Neural cell (in vitro differentiated cells): ENCODE measurements at regions not wholly inside any gene's neighbourhood (a gene's known extent, or its start where the extent isn't known, plus 50 kb on each side); places are given as distances from the start of the nearest gene placed in this dataset.

ENCODE experiments used
- EP300 ChIP-seq: fragments of 450-650 bp; conservative IDR thresholded peaks from 2 replicates; pipeline ENCODE4 v1.6.1; 2014; ENCODE audit warnings: antibody characterized with exemption, mild to moderate bottlenecking, moderate library complexity; ENCODE audit not compliant: poor library complexity, severe bottlenecking
- TF ChIP-seq, protein P1 (sequence below): fragments of 450-650 bp; IDR thresholded peaks from 2 replicates; pipeline ENCODE4 v1.5.1; 2014; ENCODE audit warnings: antibody characterized with exemption, mild to moderate bottlenecking, moderate library complexity; ENCODE audit not compliant: poor library complexity, severe bottlenecking

DNA sequence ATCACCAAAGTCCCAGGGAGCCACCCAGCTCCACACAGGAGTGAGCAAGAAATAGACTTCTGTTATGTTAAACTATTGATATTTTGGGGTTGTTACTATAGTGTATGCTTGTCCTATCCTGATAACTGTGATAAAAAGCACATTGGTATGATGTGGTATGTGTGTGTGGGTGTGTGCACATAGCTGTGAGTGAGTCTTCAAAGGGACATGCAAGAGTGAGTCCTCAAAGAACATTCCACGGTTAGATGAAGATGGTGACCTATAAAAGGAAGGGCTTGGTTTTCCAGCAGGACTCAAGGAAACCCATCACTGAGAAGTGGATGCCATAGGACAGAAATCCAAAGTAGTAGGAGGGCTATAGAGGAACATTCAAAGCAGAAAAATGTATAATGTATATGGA is 342.9 kb downstream of the TSN start:
- no peak for TF ChIP-seq EP300
- TF ChIP-seq, protein P1, sequence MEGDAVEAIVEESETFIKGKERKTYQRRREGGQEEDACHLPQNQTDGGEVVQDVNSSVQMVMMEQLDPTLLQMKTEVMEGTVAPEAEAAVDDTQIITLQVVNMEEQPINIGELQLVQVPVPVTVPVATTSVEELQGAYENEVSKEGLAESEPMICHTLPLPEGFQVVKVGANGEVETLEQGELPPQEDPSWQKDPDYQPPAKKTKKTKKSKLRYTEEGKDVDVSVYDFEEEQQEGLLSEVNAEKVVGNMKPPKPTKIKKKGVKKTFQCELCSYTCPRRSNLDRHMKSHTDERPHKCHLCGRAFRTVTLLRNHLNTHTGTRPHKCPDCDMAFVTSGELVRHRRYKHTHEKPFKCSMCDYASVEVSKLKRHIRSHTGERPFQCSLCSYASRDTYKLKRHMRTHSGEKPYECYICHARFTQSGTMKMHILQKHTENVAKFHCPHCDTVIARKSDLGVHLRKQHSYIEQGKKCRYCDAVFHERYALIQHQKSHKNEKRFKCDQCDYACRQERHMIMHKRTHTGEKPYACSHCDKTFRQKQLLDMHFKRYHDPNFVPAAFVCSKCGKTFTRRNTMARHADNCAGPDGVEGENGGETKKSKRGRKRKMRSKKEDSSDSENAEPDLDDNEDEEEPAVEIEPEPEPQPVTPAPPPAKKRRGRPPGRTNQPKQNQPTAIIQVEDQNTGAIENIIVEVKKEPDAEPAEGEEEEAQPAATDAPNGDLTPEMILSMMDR, result no peak
